Activated naive CD4-positive, alpha-beta T cell treated with anti-CD3 and anti-CD28 coated beads, Interleukin-2, amount 50 U/mL, for 24 hours (primary cell): ENCODE measurements at regions not wholly inside any gene's neighbourhood (a gene's known extent, or its start where the extent isn't known, plus 50 kb on each side); places are given as distances from the start of the nearest gene placed in this dataset.
A peak's percentile ranks its signal among the peaks of the same experiment; 100 is the strongest.
"Not testable (repeated sequence)": the region's sequence is repeated elsewhere in the genome, so short reads cannot be mapped to it uniquely, and the experiment has no call there.

ENCODE experiments used
- H3K27ac Mint-ChIP-seq: one replicate; pipeline ENCODE4 v1.8.0; 2021; ENCODE audit warnings: mild to moderate bottlenecking, mixed read lengths
- H3K27me3 Mint-ChIP-seq: one replicate; pipeline ENCODE4 v1.8.0; 2021; ENCODE audit warnings: mixed read lengths
- H3K36me3 Mint-ChIP-seq: one replicate; pipeline ENCODE4 v1.8.0; 2021; ENCODE audit warnings: mixed read lengths
- H3K4me1 Mint-ChIP-seq: one replicate; pipeline ENCODE4 v1.8.0; 2021; ENCODE audit warnings: mixed read lengths
- H3K4me3 Mint-ChIP-seq: one replicate; pipeline ENCODE4 v1.8.0; 2021; ENCODE audit warnings: mild to moderate bottlenecking, mixed read lengths
- H3K9me3 Mint-ChIP-seq: one replicate; pipeline ENCODE4 v1.8.0; 2021; ENCODE audit warnings: mixed read lengths

GRCh38 chr9:75491533-75491932, 398.9 kb upstream of the PCSK5 start:
- Mint-ChIP-seq H3K36me3 (no peaks in the 10 kb centered on the region), H3K27ac (no peak overlapping the region), H3K4me3 (no peak overlapping the region), H3K4me1 (no peaks in the 10 kb centered on the region), H3K27me3 (peaks cover 16% of the 10 kb centered on the region), H3K9me3 (peaks cover 5% of the 10 kb centered on the region)

- no peaks in the 10 kb centered on the region for H3K36me3 Mint-ChIP-seq
These were observed 390.7 kb upstream of the PCSK5 start for GRCh38 chr9:75499812-75500211.

DNA sequence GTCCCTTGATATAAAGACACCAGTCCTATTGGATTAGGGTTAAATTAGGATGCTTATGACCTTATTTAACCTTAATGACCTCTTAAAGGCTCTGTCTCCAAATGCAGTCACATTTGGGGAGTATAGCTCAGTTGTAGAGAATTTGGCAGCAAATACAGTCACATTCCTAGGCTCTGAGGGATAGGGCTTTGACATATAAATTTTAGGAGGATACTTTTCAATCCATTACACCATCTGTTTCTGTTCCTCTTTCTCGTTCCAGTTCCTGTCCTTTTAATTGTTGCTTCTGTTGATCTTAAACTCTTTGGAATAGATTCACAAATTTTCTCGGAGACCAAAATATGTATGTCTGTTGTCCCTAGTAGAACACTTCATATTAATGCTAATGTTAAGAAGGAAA, 390.0 kb upstream of the PCSK5 start:
- Mint-ChIP-seq H3K4me3 (no peak overlapping the region), H3K9me3 (no peaks in the 10 kb centered on the region), H3K4me1 (no peaks in the 10 kb centered on the region)

More at GRCh38 chr9:75499812-75500211, 390.7 kb upstream of the PCSK5 start:
- no peaks in the 10 kb centered on the region for H3K4me1 Mint-ChIP-seq
- no peak overlapping the region for H3K4me3 Mint-ChIP-seq
- H3K9me3 Mint-ChIP-seq: no peaks in the 10 kb centered on the region
- H3K27ac Mint-ChIP-seq: no peak overlapping the region
- peaks cover 7% of the 10 kb centered on the region for H3K27me3 Mint-ChIP-seq

GRCh38 chr9:75500940-75501339, 389.5 kb upstream of the PCSK5 start:
- peak overlapping the region; percentile 13 for H3K27ac Mint-ChIP-seq
- not testable (repeated sequence) for H3K36me3 Mint-ChIP-seq, H3K4me1 Mint-ChIP-seq, H3K27me3 Mint-ChIP-seq, H3K9me3 Mint-ChIP-seq, H3K4me3 Mint-ChIP-seq

More for the DNA sequence above, 390.0 kb upstream of the PCSK5 start:
- Mint-ChIP-seq H3K27me3 (peaks cover 7% of the 10 kb centered on the region), H3K27ac (no peak overlapping the region), H3K36me3 (no peaks in the 10 kb centered on the region)

DNA sequence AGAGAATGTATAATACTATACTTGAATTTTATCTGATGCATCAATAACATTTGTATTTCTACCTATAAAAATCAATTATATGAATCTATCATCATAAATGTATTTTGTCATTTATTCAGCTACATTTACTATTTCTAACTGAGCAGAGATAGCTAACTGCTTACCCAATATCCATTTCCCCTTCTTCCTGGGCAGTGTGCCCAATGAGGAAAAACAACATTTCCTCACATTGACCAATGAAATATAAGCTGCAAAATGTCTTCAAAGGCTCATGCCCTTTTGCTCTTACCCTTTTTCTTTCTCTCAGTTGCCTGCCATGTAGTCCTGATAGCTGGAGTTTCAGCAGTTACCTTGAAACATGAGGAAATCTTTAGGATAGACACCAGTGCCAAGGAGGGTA, 385.8 kb upstream of the PCSK5 start:
- no peaks in the 10 kb centered on the region for H3K9me3 Mint-ChIP-seq
- H3K36me3 Mint-ChIP-seq: no peaks in the 10 kb centered on the region
- H3K4me3 Mint-ChIP-seq: no peak overlapping the region
- H3K4me1 Mint-ChIP-seq: no peaks in the 10 kb centered on the region
- peaks cover 11% of the 10 kb centered on the region for H3K27me3 Mint-ChIP-seq
- no peak overlapping the region for H3K27ac Mint-ChIP-seq

DNA sequence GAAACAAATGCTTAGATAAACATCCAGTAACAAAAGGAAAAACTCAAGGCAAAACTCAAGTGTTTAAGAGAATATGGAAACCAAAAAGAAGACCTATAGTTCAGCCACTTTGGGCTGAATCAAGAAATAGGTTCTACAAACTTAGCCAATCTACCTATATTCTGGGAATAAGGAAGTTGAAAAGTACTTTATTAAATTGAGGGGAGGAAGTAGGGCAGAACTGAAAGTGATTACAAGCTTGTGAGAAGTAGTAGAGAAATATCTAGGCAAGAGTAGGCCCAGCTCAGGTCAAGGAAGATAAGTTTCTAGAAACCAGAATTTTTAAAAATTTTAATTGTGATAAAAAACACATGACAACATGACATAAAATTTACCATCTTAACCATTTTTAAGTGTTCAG, 384.8 kb upstream of the PCSK5 start:
- no peak overlapping the region for H3K4me3 Mint-ChIP-seq
- no peak overlapping the region for H3K27ac Mint-ChIP-seq
- peaks cover 10% of the 10 kb centered on the region for H3K27me3 Mint-ChIP-seq
- no peaks in the 10 kb centered on the region for H3K4me1 Mint-ChIP-seq
- no peaks in the 10 kb centered on the region for H3K9me3 Mint-ChIP-seq
- H3K36me3 Mint-ChIP-seq: no peaks in the 10 kb centered on the region

GRCh38 chr9:75529463-75529862, 361.0 kb upstream of the PCSK5 start:
- Mint-ChIP-seq H3K27me3 (peaks cover 2% of the 10 kb centered on the region), H3K4me3 (no peak overlapping the region), H3K4me1 (no peaks in the 10 kb centered on the region), H3K27ac (no peak overlapping the region), H3K9me3 (no peaks in the 10 kb centered on the region), H3K36me3 (no peaks in the 10 kb centered on the region)

- peaks cover 2% of the 10 kb centered on the region for H3K27me3 Mint-ChIP-seq
- H3K4me1 Mint-ChIP-seq: no peaks in the 10 kb centered on the region
- H3K36me3 Mint-ChIP-seq: no peaks in the 10 kb centered on the region
These were observed 358.9 kb upstream of the PCSK5 start for GRCh38 chr9:75531588-75531987.

DNA sequence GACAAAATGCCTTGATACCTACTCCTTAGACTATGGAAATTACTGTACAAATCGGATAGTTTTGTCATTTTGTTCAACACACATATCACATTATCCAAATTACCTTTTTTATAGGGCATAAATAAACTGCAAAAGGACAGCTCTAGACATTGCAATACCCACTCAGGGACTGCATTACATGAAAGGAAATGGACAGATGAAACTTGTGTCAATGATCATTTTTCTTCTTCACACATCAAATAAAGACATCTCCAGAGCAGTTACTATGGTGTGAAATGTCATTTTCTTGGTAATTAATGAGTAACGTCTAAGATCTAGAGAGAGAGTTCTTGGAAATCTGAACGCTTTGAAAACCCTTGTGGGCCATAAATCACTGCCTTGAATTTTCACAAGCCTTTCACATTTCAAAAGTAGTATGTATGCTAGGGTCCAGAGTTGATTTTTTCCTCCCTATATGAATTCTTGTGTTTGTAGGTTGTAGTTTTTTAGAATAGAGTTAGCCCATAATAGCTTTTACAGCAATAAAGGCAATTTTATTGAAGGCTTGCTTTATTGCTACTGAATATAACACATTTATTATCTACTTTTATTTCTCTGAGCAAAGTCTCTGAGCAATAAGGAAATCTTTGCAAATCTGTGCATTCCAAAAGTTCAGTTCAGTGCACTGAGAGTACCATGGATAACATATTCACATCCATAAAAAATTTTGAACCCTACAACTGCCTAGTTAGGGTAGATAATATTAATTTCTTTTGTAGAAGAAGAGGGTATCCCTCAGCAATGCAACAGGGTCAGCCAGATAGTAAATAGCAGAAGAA, 358.0 kb upstream of the PCSK5 start:
- no peaks in the 10 kb centered on the region for H3K9me3 Mint-ChIP-seq
- no peaks in the 10 kb centered on the region for H3K36me3 Mint-ChIP-seq
- no peak overlapping the region for H3K27ac Mint-ChIP-seq
- no peak overlapping the region for H3K4me3 Mint-ChIP-seq
- H3K4me1 Mint-ChIP-seq: no peaks in the 10 kb centered on the region
- peaks cover 1% of the 10 kb centered on the region for H3K27me3 Mint-ChIP-seq

More at GRCh38 chr9:75531588-75531987, 358.9 kb upstream of the PCSK5 start:
- H3K9me3 Mint-ChIP-seq: no peaks in the 10 kb centered on the region
- no peak overlapping the region for H3K27ac Mint-ChIP-seq
- H3K4me3 Mint-ChIP-seq: no peak overlapping the region

GRCh38 chr9:75539523-75539922, 350.9 kb upstream of the PCSK5 start:
- Mint-ChIP-seq H3K36me3 (no peaks in the 10 kb centered on the region), H3K27me3 (no peaks in the 10 kb centered on the region), H3K27ac (no peak overlapping the region), H3K4me3 (no peak overlapping the region), H3K9me3 (no peaks in the 10 kb centered on the region), H3K4me1 (no peaks in the 10 kb centered on the region)

DNA sequence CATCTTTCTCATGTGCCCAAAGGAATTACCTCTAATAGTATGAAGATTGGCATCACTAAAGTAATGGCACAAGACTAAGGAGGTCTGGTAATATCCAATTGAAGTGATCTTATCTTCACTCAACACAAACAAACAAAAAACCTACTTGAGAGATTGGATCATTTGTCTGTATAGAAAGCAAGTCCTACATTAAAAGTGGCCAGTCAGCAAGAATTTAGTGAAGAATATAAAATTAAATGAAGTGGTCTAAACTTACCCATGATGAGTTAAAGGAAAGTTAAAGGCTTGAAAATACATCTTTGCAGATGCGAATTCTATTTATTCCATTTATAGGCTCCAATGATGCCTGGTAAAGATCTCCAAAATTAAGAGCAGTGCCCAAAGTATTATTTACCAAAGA, 350.3 kb upstream of the PCSK5 start:
- no peaks in the 10 kb centered on the region for H3K27me3 Mint-ChIP-seq
- no peaks in the 10 kb centered on the region for H3K9me3 Mint-ChIP-seq
- no peak overlapping the region for H3K4me3 Mint-ChIP-seq
- no peaks in the 10 kb centered on the region for H3K4me1 Mint-ChIP-seq
- no peak overlapping the region for H3K27ac Mint-ChIP-seq
- no peaks in the 10 kb centered on the region for H3K36me3 Mint-ChIP-seq

DNA sequence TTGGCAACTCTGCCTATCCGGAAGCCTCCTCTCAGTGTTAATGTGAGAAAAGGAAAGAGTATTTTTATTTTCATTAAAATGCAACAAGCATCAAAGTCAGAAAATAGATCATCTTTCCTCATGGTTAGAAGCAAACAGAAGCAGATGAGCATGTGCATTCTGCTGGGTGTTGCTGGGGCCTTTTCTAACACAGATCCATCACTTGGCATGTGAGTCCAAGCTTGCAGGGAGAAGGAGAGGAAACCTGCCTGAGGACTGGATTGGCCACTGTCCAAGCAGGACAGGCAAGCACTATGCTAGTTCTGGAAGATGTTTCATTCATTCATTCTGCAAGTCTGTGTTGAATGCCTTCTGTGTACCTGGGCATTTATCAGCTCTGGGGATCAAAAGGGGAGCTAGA, 348.7 kb upstream of the PCSK5 start:
- Mint-ChIP-seq H3K9me3 (no peaks in the 10 kb centered on the region), H3K4me1 (no peaks in the 10 kb centered on the region), H3K36me3 (no peaks in the 10 kb centered on the region), H3K27ac (no peak overlapping the region), H3K4me3 (no peak overlapping the region), H3K27me3 (no peaks in the 10 kb centered on the region)

- H3K4me3 Mint-ChIP-seq: no peak overlapping the region
- H3K9me3 Mint-ChIP-seq: no peaks in the 10 kb centered on the region
- peaks cover 3% of the 10 kb centered on the region for H3K27me3 Mint-ChIP-seq
- no peak overlapping the region for H3K27ac Mint-ChIP-seq
- no peaks in the 10 kb centered on the region for H3K4me1 Mint-ChIP-seq
- H3K36me3 Mint-ChIP-seq: no peaks in the 10 kb centered on the region
These were observed 345.7 kb upstream of the PCSK5 start for GRCh38 chr9:75544815-75545214.

GRCh38 chr9:75545287-75545686, 345.2 kb upstream of the PCSK5 start:
- no peaks in the 10 kb centered on the region for H3K36me3 Mint-ChIP-seq
- no peak overlapping the region for H3K4me3 Mint-ChIP-seq
- peaks cover 3% of the 10 kb centered on the region for H3K27me3 Mint-ChIP-seq
- no peak overlapping the region for H3K27ac Mint-ChIP-seq
- no peaks in the 10 kb centered on the region for H3K4me1 Mint-ChIP-seq
- no peaks in the 10 kb centered on the region for H3K9me3 Mint-ChIP-seq

- Mint-ChIP-seq H3K4me3 (no peak overlapping the region), H3K9me3 (no peaks in the 10 kb centered on the region), H3K4me1 (no peaks in the 10 kb centered on the region), H3K27me3 (peaks cover 3% of the 10 kb centered on the region), H3K27ac (no peak overlapping the region), H3K36me3 (no peaks in the 10 kb centered on the region)
These were observed 341.6 kb upstream of the PCSK5 start for GRCh38 chr9:75548871-75549270.

GRCh38 chr9:75551861-75552260, 338.6 kb upstream of the PCSK5 start:
- Mint-ChIP-seq H3K36me3 (no peaks in the 10 kb centered on the region), H3K27ac (no peak overlapping the region), H3K9me3 (no peaks in the 10 kb centered on the region), H3K27me3 (peaks cover 2% of the 10 kb centered on the region), H3K4me1 (no peaks in the 10 kb centered on the region), H3K4me3 (no peak overlapping the region)

DNA sequence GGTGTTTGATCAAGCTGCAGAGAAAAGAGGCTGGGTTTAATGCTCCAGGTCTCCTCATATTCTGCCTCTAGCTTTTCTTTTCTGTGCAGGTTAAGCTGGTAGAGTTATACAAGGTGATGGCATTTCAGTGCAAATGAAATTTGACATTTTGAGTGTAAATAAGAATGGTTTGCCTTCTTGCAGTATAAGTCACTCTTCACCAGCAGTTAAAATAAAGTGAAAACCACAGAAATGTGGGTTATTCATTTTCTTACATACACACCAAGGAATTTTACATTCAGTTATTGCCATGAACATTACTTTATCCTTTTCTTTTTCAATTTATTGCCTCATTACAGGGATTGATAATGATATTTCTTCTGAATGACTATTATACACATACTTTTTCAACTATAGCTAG, 337.5 kb upstream of the PCSK5 start:
- Mint-ChIP-seq H3K36me3 (no peaks in the 10 kb centered on the region), H3K4me3 (no peak overlapping the region), H3K27ac (no peak overlapping the region), H3K4me1 (no peaks in the 10 kb centered on the region), H3K9me3 (no peaks in the 10 kb centered on the region), H3K27me3 (no peaks in the 10 kb centered on the region)
